ENCODE measurements at regions not wholly inside any gene's neighbourhood (a gene's known extent, or its start where the extent isn't known, plus 50 kb on each side); places are given as distances from the start of the nearest gene placed in this dataset.

- no peak for DNase-seq
These were observed 50.6 kb upstream of the JAZF1 start for GRCh38 chr7:28231176-28231575.

DNA sequence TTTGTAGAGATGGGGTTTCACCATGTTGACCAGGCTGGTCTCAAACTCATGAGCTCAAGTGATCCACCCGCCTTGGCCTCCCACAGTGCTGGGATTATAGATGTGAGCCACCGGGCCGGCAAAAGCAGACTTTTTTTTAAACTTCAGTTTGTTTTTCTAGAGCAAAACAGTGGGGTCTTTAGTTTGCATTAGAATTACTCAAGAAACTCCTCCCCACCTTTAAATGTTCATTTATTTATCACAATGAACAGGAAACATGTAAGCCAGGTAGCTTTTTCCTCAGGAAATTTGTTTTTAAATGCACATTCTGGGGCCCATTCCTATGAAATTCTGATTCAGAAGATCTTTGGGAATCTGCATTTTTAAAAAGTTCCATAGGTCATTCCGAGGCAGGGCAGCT lies 56.0 kb upstream of the JAZF1 start:
- DNase-seq, result no peak

GRCh38 chr7:28237363-28237762 lies 56.8 kb upstream of the JAZF1 start:
- no peak for DNase-seq

GRCh38 chr7:28239823-28240204 lies 59.2 kb upstream of the JAZF1 start:
- DNase-seq, result no peak

- no peak for DNase-seq
These were observed 59.9 kb upstream of the JAZF1 start for GRCh38 chr7:28240481-28240880.

DNA sequence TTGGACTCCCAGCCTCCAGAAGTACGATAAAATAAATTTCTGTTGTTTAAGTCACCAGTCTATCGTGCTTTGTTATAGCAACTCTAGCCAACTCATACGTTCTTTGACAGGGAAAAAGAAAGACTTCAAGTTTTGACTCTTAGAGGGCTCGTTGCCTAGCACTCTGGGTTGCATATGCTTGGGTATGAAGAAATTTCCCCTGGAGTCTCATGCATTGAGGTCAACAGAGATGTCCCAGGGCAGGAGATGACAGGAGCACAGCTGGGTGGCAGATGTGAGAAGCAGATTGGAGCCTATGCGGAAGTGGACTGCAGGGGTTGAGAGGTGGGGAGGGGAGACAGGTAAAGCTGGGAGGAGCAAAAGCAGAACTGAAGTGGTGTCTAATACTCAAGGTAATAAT lies 63.3 kb upstream of the JAZF1 start:
- no peak for DNase-seq

DNA sequence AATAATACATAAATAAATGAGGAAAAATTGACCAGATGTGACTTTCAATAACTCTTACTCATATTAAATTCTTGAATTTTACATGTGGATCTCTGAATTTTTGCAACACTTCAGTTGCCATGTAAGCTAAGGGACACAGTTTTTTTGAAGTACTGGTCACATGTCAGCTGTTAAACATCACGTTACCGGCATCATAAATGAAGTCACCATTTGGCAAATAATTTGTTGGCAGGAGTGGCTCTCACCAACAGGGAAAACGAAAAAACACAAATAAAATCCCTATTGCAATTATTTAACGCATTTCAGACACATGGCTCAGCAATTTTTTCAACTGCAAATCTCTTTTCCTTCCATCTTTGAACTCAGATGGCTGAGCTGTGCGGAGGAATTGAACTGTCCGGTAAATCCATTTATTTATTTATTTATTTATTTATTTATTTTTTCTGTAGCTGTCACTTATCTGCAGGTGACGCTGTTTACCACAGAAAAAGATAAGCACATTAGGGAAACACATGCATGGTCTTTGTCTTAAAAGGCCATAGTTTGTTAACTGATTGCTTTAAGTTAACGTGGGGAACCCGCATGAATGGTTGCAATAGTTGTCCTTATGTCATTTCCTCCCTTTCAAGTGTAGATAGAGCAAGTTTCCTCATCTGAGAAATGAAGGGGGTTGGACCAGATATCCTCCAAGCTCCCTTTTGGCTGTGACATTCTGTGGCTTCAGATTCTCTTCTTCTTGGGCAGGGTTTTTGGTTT lies 64.7 kb upstream of the JAZF1 start:
- DNase-seq, result no peak

GRCh38 chr7:28246921-28247461 lies 66.4 kb upstream of the JAZF1 start:
- DNase-seq, result no peak

GRCh38 chr7:28258240-28258639 lies 77.6 kb upstream of the JAZF1 start:
- DNase-seq, result no peak

DNA sequence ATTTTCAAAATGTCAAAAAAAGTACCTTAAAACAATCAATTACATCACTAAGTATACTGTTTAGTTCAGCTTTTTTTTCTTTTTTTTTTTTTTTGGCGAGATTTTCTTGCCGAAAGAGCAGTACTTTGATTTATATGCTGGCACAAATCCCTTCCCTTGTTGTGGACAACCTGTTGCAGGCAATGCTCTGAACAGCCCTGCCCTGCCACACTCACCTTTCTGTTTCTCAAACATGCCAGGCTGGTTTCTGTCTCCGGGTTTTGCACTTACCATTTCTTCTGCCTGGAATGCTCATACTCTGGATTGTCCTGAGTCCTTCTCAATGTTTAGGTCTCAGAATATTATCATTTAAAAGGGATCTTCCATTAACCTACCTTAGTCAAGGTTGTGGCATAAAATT lies 80.4 kb upstream of the JAZF1 start:
- no peak for DNase-seq

GRCh38 chr7:28263622-28264271 lies 83.2 kb upstream of the JAZF1 start:
- no peak for DNase-seq

DNA sequence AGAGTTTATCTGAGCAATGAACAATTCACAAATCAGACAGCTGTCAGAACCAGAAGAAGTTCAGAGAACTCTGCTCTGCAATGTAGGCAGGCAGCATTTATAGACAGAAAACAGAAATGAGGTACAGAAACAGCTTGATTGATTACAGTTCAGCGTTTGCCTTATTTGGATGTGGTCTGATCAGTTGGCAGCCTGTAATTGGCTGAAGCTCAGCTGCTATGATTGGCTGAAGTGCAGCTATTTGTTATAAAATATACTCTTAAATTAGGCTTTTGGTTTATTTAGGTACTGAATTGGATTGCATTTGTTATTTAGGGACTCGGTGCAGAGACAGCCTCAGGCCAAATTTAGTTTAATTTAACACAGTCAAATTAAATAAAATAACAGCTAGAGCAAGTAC lies 85.8 kb upstream of the JAZF1 start:
- DNase-seq, result no peak

- DNase-seq, result no peak
These were observed 86.4 kb upstream of the JAZF1 start for GRCh38 chr7:28267012-28267411.

- DNase-seq, result no peak
These were observed 89.2 kb upstream of the JAZF1 start for GRCh38 chr7:28269700-28270361.

GRCh38 chr7:28270536-28270935 lies 89.9 kb upstream of the JAZF1 start:
- no peak for DNase-seq

DNA sequence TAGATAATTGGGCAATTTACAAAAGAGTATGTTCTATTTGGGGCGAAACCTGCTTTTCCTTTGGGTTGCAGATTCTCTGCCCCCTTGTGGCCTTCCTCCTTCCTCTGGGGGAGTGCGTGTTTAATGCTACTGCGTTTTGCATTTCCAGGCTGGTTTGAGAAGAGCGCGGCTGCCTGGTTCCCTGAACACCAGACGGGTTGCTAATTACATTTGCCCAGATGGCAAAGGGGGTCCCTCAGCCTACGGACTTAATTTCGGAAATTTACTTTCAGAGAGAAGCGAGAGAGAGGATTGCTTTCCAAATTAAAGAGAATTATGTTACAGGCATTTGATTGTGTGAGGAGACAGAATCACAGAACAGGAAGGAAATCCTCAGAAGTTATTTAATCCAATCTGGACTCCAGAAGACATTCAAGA lies 91.9 kb upstream of the JAZF1 start:
- DNase-seq, result peak; percentile 14

- no peak for DNase-seq
These were observed 95.7 kb upstream of the JAZF1 start for GRCh38 chr7:28276298-28276697.

- no peak for DNase-seq
These were observed 96.8 kb upstream of the JAZF1 start for GRCh38 chr7:28277364-28277763.

GRCh38 chr7:28277958-28278357 lies 97.4 kb upstream of the JAZF1 start:
- DNase-seq, result no peak

GRCh38 chr7:28280516-28280915 lies 99.9 kb upstream of the JAZF1 start:
- DNase-seq, result no peak

DNA sequence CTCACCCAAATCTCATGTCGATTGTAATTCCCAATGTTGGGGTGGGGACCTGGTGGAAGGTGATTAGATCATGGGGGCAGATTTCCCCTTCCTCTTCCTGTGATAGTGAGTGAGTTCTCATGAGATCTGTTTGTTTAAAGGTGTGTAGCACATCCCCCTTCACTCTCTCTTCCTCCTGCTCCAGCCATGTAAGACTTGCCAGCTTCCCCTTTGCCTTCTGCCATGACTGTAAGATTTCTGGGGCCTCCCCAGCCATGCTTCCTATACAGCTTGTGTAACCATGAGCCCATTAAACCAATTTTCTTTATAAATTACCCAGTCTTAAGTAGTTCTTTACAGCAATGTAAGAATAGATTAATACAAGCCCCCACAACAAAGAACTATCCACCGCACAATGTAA lies 109.9 kb upstream of the JAZF1 start:
- DNase-seq, result no peak

DNA sequence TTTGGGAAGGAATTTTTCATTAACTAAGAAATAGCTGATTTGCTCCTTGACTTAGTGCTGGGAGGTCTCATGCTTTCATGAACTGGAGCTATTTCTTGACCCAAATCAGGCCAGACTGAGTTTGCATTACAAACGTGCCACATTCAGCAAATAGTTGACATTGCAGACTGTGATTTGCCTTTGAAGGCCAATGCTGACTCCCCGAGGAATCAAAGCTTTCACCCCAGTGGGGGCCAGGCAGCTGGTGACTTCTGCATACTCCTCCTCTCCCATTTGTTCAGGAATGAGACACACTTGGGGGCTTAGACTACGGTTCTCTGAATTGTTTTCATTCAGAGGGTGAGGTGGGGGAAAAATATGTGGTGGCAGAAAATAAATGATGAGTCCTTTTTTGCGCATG lies 111.0 kb upstream of the JAZF1 start:
- no peak for DNase-seq

DNA sequence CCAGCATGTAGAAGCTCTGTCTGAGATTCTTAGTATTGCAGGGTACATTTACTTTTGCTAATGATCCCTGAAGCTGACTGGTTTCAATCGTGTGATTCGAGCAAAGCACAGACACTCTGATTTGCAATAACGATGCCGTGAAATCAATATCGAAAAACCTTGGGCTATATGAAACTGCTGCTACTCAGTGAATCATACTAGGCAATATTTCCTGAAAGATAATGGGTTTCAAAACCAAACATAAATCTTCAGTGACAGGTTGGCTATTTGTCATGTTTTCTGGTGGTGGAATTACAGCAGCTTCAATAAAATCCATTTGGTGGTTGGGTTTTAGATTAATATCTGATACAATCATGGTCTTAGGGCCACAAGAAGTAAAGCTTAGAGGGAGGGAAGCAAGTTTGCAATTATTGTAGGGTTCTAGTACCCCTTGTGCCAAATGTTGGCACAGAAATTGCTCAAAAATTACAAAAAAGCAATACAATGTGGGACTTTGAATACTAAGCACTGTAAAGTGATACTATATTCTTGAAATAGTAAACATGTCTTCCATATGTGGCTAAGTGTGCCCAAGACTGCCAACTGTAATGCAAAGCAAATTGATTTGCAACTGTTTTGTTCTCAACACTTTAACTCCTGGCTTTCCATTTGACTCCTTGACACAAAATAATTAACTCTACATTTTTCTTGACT lies 112.4 kb upstream of the JAZF1 start:
- no peak for DNase-seq

- DNase-seq, result no peak
These were observed 112.9 kb upstream of the JAZF1 start for GRCh38 chr7:28293527-28293835.
